K562 (cell line): ENCODE measurements at regions not wholly inside any gene's neighbourhood (a gene's known extent, or its start where the extent isn't known, plus 50 kb on each side); places are given as distances from the start of the nearest gene placed in this dataset.

Source experiments
- ATAC-seq: fragments of 200-7000 bp; cut with Tn5 transposase; 3 replicates; pipeline ENCODE4 v1.9.1; 2020; ENCODE audit warnings: moderate library complexity
- BruUV-seq: library from RNA; stranded (reverse); fragments of 400-500 nt; replicated peaks from 2 replicates; lab custom pipeline; 2021; lab: Mats Ljungman, UMichigan
- CTCF ChIA-PET: fragments of 300-600 bp; formaldehyde crosslinking; extraction: SDS; loops from one replicate; lab custom pipeline; 2021; ENCODE audit warnings: low intra/inter-chr PET ratio; lab: Yijun Ruan, JAX
- POLR2A ChIA-PET: fragments of 300-600, 350-650 bp; sonication (Branson Sonifier 250); formaldehyde crosslinking; extraction: SDS; loops from one replicate; lab custom pipeline; 2021; ENCODE audit warnings: antibody characterized with exemption, inconsistent platforms; lab: Yijun Ruan, JAX
- DNase-seq, 4 experiments: peaks; one replicate each; pipeline versions ENCODE4 v3.0.0 to v3.0.0-alpha.2; 2011 to 2018; ENCODE audit warnings: low spot score in 3 of 4, mixed read lengths in 3 of 4; ENCODE audit errors: extremely low read depth in 1 of 4
- FAIRE-seq: peaks from 2 replicates; lab custom pipeline; 2011; peaks lifted over from hg19 to GRCh38; lab: Jason Lieb, UNC
- H2AFZ ChIP-seq: 2 replicates; pipeline ENCODE4 v1.6.0; 2011; ENCODE audit warnings: low read depth, low read length, control low read depth, inconsistent platforms
- H3K27ac ChIP-seq: fragments of 200-600 bp; 3 replicates; pipeline ENCODE4 v1.8.0; 2011; ENCODE audit warnings: low read depth, mild to moderate bottlenecking, control low read depth, inconsistent platforms, low read length, moderate library complexity, mixed read lengths; ENCODE audit errors: extremely low read depth
- H3K27me3 ChIP-seq, 2 experiments: fragments of 300-600 bp in 1 of 2; 2 replicates in 1 of 2; 3 replicates in 1 of 2; pipeline versions ENCODE4 v1.6.0 to v1.8.0; 2011; ENCODE audit warnings: inconsistent platforms in 2 of 2, low read length in 2 of 2, mild to moderate bottlenecking in 1 of 2, mixed read lengths in 1 of 2, moderate library complexity in 1 of 2; ENCODE audit not compliant: control insufficient read depth in 2 of 2, insufficient read depth in 2 of 2
- H3K36me3 ChIP-seq: fragments of 300-600 bp; 3 replicates; pipeline ENCODE4 v1.8.0; 2011; ENCODE audit warnings: mild to moderate bottlenecking, low read length, inconsistent platforms; ENCODE audit not compliant: control insufficient read depth, insufficient read depth
- H3K4me1 ChIP-seq, 2 experiments: fragments of 200-600 bp in 1 of 2; replicated peaks in 1 of 2; 2 replicates in 1 of 2; 3 replicates in 1 of 2; pipeline versions ENCODE4 v1.5.1 to v1.8.0; 2011; ENCODE audit warnings: inconsistent platforms in 2 of 2, low read length in 2 of 2, mild to moderate bottlenecking in 1 of 2, mixed read lengths in 1 of 2, moderate library complexity in 1 of 2; ENCODE audit not compliant: control insufficient read depth in 2 of 2, insufficient read depth in 2 of 2
- H3K4me2 ChIP-seq: 2 replicates; pipeline ENCODE4 v1.6.1; 2011; ENCODE audit warnings: low read length, control low read depth, inconsistent platforms, mixed read lengths; ENCODE audit not compliant: insufficient read depth
- H3K4me3 ChIP-seq: fragments of 200-600 bp; sonication (generic), shearing (Covaris generic); 2 replicates; pipeline ENCODE4 v1.5.1; 2016; ENCODE audit warnings: control low read depth, inconsistent platforms
- H3K79me2 ChIP-seq: fragments of 200-600 bp; 3 replicates; pipeline ENCODE4 v1.8.0; 2011; ENCODE audit warnings: low read length, inconsistent platforms; ENCODE audit not compliant: control insufficient read depth, insufficient read depth
- H3K9ac ChIP-seq, 2 experiments: 2 replicates each; pipeline versions ENCODE4 v1.6.0 to v1.6.1; 2011; ENCODE audit warnings: low read depth in 2 of 2, low read length in 2 of 2, control low read depth in 1 of 2, inconsistent platforms in 1 of 2, mild to moderate bottlenecking in 1 of 2, mixed read lengths in 1 of 2; ENCODE audit not compliant: insufficient read depth in 1 of 2
- H3K9me1 ChIP-seq: one replicate; pipeline ENCODE4 v1.6.0; 2011; ENCODE audit warnings: inconsistent platforms, mild to moderate bottlenecking, low read length, moderate library complexity; ENCODE audit not compliant: control insufficient read depth, insufficient read depth
- H3K9me3 ChIP-seq: replicated peaks from 2 replicates; pipeline ENCODE4 v1.5.1; 2011; ENCODE audit warnings: low read depth, low read length, inconsistent platforms; ENCODE audit not compliant: control insufficient read depth, insufficient read depth
- H4K20me1 ChIP-seq: replicated peaks from 2 replicates; pipeline ENCODE4 v1.6.1; 2011; ENCODE audit warnings: low read length, inconsistent platforms, mixed read lengths; ENCODE audit not compliant: control insufficient read depth, insufficient read depth
- PTRF ChIP-seq: fragments of 450-650 bp; IDR thresholded peaks from 2 replicates; pipeline ENCODE4 v1.6.1; 2016; ENCODE audit warnings: mild to moderate bottlenecking, missing genetic modification characterization, missing compliant biosample characterization
- RBM15 ChIP-seq: fragments of 200-400 bp; formaldehyde crosslinking; IDR thresholded peaks from 2 replicates; pipeline ENCODE4 v1.6.1; 2018; ENCODE audit warnings: mild to moderate bottlenecking, low read length, moderate library complexity; ENCODE audit not compliant: insufficient read depth
- ZFPM2 ChIP-seq: fragments of 250-450 bp; sonication (Bioruptor Pico); IDR thresholded peaks from 2 replicates; pipeline ENCODE4 v1.5.1; 2022; ENCODE audit warnings: mild to moderate bottlenecking
- ZNF707 ChIP-seq: fragments of 250-450 bp; sonication (Bioruptor Pico); conservative IDR thresholded peaks from 2 replicates; pipeline ENCODE4 v1.8.0; 2022; ENCODE audit warnings: inconsistent platforms, mild to moderate bottlenecking, moderate library complexity
- WGBS: fragments of 100-300 bp; shearing (Covaris generic); methylation state at CpG from one replicate; pipeline ENCODE4 v1.1.6; 2016; ENCODE audit warnings: low coverage, mixed read lengths; ENCODE audit not compliant: insufficient coverage; ENCODE audit errors: missing lambda C conversion rate; 5-methylcytosine and 5-hydroxymethylcytosine counted together
- in situ Hi-C: fragments of 300-500 bp; cut with MboI; formaldehyde crosslinking; loops from 4 replicates; pipeline ENCODE4 v1.15.0; 2018; ENCODE audit warnings: inconsistent platforms, mixed read lengths
- intact Hi-C: fragments of 100-400 bp; cut with micrococcal nuclease; formaldehyde crosslinking; loops from 2 replicates; pipeline ENCODE4 v1.14.2; 2022
- TF ChIP-seq, protein P1 (sequence below): fragments of 450-650 bp; IDR thresholded peaks from 2 replicates; pipeline ENCODE4 v1.6.1; 2016; ENCODE audit warnings: low read depth, mild to moderate bottlenecking, moderate library complexity

DNA sequence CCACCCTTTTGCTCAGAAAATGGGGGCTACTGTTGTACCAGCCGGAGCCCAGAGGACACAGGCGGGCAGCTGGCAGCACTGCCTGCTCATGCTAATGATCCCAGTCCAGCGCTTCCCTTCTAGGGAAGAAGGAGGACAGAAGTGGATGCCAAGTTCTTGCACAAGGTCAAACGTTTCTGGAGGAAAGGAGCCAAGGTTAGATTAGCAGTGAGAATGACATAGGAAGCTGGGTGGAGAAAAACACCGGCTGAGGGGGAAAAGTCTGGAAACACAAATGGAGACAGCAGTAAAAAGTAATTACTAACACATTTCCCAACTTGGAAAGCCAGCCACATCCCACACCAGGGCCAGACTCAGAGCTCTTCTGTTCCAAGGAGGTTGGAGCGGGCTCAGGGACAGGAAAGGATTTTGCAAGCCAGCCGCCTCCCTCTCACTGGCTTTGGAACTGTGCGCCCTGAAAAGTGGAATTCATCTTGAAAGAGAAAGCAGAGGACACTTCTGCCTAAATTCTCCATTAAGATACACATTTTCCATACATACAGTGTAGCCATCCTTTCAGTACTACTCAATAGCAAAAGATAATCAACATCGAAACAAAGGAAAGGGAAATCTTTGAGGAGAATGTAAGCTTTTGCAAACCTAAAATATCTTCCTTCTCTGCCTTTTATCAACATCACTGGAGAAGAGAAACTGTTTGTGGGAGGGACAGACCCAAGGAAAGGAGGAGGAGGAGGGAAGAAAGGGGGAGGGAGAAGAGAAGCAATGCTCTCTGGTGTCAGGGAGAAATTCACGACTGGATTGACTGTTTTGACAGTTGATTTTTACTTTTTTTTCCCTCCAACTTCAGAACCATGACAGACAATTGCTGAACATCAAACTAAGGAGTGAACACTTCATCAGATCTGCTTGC lies 133.6 kb downstream of the CD47 start:
- H3K4me2 ChIP-seq: no peak overlapping the region
- no peaks in the 10 kb centered on the region for H3K9me3 ChIP-seq
- no peak overlapping the region for H3K9ac ChIP-seq
- 2% methylated on average over 7 of the region's 10 CpGs for WGBS
- no peaks in the 10 kb centered on the region for H3K9me1 ChIP-seq
- TF ChIP-seq, protein P1, sequence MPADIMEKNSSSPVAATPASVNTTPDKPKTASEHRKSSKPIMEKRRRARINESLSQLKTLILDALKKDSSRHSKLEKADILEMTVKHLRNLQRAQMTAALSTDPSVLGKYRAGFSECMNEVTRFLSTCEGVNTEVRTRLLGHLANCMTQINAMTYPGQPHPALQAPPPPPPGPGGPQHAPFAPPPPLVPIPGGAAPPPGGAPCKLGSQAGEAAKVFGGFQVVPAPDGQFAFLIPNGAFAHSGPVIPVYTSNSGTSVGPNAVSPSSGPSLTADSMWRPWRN: no peak
- intact Hi-C loops (no loop called here), in situ Hi-C loops (no loop called here)
- POLR2A ChIA-PET: interaction anchor here (0.6 kb wide), 1 partner anchor 169 kb away, joined by 3 read pairs; no protein-coding TSS in a partner anchor
- H3K4me1 ChIP-seq: peaks cover 0 to 2% of the 10 kb centered on the region in 2 experiments; a peak in 1 of 5 replicates
- H3K27me3 ChIP-seq: no peaks in the 10 kb centered on the region
- FAIRE-seq (no peak), DNase-seq (no peak), ATAC-seq (no peak)
- no peak overlapping the region for H3K27ac ChIP-seq
- no TSS peak for BruUV-seq
- H3K4me3 ChIP-seq: no peak overlapping the region
- H2AFZ ChIP-seq: no peak overlapping the region
- CTCF ChIA-PET: no interaction called here
- H3K36me3 ChIP-seq: no peaks in the 10 kb centered on the region
- no peaks in the 10 kb centered on the region for H3K79me2 ChIP-seq
- no peaks in the 10 kb centered on the region for H4K20me1 ChIP-seq

DNA sequence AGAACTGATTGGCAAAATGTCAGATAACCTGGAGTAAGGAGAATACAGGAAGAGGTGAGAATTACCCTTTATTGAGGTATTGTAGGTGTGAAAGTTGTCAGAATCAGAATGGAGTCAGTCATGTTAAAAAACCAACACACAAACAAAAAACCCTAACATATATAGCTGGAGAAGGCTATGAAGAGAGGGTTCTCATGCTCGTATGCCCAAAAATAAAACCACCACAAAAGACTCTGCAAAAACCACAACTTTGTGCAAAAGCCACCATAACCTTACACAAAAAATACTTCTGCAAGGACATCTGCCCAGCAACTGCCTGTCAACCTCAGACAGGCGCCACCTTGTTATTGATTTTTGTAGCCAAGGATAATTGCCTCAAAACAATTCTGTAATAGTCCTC lies 136.0 kb downstream of the CD47 start:
- CTCF ChIA-PET: no interaction called here
- Histone ChIP-seq H3K36me3 (no peaks in the 10 kb centered on the region), H3K27me3 (no peaks in the 10 kb centered on the region), H2AFZ (no peak overlapping the region), H4K20me1 (no peaks in the 10 kb centered on the region), H3K4me2 (no peak overlapping the region)
- TF ChIP-seq ZNF707 (CRISPR knock-in tag) (no peak), ZFPM2 (CRISPR knock-in tag) (no peak), RBM15 (no peak), PTRF (tag) (no peak)
- TF ChIP-seq, all 486 proteins: peak for 0
- POLR2A ChIA-PET: no interaction called here
- intact Hi-C loops: no loop called here
- Histone ChIP-seq H3K79me2 (no peaks in the 10 kb centered on the region), H3K27ac (no peak overlapping the region), H3K9me1 (no peaks in the 10 kb centered on the region), H3K9ac (no peak overlapping the region), H3K4me1 (0 out of 5 replicates have a peak, but pooled peaks cover 0 to under 1% of the 10 kb centered on the region in 2 experiments), H3K4me3 (no peak overlapping the region), H3K9me3 (no peaks in the 10 kb centered on the region)
- WGBS: 0% methylated on average over 2 of the region's 2 CpGs
- no TSS peak for BruUV-seq
- FAIRE-seq (no peak), DNase-seq (no peak), ATAC-seq (no peak)
- in situ Hi-C loops: no loop called here
